ENCODE measurements at regions not wholly inside any gene's neighbourhood (a gene's known extent, or its start where the extent isn't known, plus 50 kb on each side); places are given as distances from the start of the nearest gene placed in this dataset.

DNA sequence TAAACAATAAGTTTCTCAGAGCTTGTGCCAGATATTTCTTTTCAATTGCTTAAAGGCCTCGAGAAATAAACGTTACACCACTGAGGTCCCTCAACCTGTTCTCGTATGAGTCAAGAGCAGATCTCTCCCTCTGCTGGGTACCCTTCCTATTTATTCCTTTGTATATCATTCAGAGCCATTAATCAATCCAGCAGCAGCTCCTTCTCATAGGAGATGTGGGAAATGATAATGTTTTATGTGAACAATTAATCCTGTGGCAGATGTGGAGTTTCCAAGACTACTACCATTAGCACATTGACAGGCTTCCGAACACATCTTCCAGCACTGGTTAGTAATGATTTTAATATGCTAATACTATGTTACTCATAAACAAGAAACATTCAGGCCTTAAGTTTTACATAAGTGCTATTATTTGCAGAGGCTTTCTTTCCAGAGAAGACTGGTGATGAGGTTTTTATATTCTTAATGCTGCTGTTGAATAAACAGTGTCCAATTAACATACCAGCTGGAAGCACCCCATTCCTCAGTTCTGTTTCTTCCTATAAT lies 196.5 kb downstream of the ZNF608 start:
- TF ChIP-seq, protein P1, sequence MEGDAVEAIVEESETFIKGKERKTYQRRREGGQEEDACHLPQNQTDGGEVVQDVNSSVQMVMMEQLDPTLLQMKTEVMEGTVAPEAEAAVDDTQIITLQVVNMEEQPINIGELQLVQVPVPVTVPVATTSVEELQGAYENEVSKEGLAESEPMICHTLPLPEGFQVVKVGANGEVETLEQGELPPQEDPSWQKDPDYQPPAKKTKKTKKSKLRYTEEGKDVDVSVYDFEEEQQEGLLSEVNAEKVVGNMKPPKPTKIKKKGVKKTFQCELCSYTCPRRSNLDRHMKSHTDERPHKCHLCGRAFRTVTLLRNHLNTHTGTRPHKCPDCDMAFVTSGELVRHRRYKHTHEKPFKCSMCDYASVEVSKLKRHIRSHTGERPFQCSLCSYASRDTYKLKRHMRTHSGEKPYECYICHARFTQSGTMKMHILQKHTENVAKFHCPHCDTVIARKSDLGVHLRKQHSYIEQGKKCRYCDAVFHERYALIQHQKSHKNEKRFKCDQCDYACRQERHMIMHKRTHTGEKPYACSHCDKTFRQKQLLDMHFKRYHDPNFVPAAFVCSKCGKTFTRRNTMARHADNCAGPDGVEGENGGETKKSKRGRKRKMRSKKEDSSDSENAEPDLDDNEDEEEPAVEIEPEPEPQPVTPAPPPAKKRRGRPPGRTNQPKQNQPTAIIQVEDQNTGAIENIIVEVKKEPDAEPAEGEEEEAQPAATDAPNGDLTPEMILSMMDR (IDR thresholded peaks at IDR 0.05; ENCODE audit: low read depth, low read length), result no peak
- no peak overlapping the region for H3K4me3 ChIP-seq (ENCODE audit: low read depth, low read length)

DNA sequence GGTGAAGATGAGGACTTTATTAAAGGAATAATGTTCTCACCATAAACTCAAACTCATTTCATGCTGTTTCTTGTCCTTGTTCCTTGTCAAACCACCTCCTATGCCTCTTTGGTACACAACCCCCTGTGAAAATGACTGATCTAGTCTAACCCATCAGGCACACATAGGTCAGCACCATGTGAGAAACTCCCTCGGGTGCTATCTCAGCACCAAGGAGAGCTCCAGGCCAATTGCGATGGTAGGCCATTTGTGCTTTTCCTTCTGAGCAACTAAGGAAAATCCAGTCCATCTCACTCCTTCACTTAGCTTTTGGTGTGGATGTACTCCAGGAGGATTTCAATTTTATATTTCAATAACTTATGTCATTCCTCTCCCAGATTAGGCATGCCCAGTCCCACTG lies 199.8 kb downstream of the ZNF608 start:
- TF ChIP-seq, protein P1 (IDR thresholded peaks at IDR 0.05; ENCODE audit: low read depth, low read length), result no peak
- H3K4me3 ChIP-seq (ENCODE audit: low read depth, low read length), result no peak overlapping the region

DNA sequence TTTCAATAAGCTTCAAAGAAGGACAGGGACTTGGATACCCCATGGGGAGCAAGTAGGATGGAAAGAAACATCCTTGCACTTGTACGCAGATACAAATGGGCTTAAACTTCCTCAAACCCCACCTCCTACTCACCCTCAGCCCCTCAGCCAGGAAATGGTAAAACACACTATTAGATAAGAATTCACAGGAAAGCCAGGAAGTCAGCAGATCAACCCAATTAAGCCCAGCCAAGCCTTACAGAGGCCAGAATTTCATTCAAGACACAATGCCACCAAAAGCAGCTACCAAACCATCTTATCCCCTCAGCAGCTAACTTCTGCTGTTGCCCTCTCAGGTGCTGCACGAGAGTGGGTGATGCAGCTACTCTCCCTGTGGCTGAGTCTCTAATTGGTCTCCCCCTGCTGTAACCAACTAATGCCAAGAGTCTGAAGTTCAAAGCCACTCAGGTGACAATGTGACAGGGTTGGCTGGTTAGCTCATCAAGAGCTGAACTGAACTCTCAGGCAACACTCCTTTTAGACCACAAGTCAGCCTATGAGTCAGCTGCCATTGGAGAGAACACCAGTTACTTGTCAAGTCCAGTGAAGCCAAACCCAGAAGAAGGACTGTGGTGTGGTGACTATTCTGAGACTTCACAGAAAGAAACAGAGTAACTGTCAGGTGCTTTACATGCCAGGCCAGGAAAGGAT lies 201.9 kb downstream of the ZNF608 start:
- TF ChIP-seq, protein P1 (IDR thresholded peaks at IDR 0.05; ENCODE audit: low read depth, low read length), result no peak
- H3K4me3 ChIP-seq (ENCODE audit: low read depth, low read length), result no peak overlapping the region

DNA sequence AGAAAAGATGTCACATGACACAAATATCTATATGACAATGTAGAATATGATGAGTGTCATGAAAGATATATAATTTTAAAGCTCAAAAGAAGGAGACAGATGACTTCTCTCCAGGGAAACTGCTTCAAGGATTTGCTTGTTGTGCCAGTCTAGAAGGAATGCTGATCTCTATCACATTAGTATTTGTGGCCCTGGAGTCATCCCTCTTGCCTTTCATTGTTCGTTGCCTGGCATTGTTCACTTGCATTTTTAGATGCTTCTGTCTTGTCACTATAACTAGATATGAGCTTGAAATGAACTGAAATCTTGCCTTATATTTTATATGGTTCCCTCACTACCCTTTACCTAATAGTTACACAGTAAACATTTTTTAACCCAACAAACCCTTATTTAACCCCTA lies 207.5 kb downstream of the ZNF608 start:
- TF ChIP-seq, protein P1 (IDR thresholded peaks at IDR 0.05; ENCODE audit: low read depth, low read length), result no peak
- no peak overlapping the region for H3K4me3 ChIP-seq (ENCODE audit: low read depth, low read length)

DNA sequence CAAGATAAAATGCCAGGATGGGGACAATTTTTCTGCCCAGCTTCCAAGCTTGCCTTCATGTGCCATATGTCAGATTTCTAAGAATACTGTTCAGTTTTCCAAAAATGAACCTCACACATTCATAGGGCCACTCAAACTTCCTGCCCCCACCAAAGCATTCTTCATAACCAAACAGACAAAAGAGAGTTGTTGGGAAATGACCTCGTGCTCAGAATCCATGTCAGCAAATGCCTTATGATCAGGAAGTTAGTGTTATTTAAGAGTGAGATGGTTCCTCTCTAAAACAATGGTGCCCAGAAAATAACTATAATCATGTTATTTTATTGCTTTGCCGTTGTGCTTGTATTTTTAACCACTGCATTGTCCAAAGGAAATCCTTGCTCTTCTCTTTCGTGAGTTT lies 208.2 kb downstream of the ZNF608 start:
- no peak overlapping the region for H3K4me3 ChIP-seq (ENCODE audit: low read depth, low read length)
- TF ChIP-seq, protein P1 (IDR thresholded peaks at IDR 0.05; ENCODE audit: low read depth, low read length), result no peak

DNA sequence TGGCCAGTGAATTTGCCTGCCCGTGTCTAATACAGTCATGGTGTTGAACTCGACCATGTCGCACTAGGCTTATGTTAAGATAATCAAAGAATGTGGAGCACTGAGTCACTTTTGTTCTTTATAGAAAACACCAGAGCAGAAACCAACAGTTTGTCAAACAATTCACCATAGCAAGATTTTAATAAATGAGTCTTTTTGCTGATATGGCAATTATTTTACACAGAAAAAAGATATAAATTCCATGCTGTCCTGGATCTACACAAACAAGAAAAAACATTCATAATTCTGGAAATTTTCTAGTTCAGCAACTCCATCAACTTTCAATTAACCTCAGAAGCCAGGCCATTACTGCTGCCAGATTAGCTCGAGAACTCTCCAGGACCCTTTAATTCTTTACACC lies 208.9 kb downstream of the ZNF608 start:
- no peak overlapping the region for H3K4me3 ChIP-seq (ENCODE audit: low read depth, low read length)
- TF ChIP-seq, protein P1 (IDR thresholded peaks at IDR 0.05; ENCODE audit: low read depth, low read length), result no peak

DNA sequence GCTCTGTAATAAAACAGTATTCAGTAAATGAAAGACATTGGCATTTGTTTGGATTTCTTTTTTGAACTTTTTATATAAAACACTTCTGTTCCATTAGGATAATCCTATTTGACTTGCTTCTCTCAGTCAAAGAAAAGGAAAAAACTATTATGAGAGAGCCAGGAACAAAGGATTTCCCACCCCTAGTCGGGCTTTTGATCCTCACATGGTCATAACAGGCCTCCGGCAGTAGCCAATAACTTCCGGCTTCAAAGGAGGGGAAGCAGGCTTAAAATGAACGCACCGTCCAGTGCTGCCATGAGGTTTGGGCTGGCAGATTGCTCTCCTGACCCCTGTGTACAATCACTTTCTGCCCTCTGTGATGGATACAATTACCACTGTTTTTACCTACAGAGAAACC lies 209.3 kb downstream of the ZNF608 start:
- no peak overlapping the region for H3K4me3 ChIP-seq (ENCODE audit: low read depth, low read length)
- TF ChIP-seq, protein P1 (IDR thresholded peaks at IDR 0.05; ENCODE audit: low read depth, low read length), result no peak

Data from WI38 (cell line).